GM12878 (cell line): ENCODE measurements at regions not wholly inside any gene's neighbourhood (a gene's known extent, or its start where the extent isn't known, plus 50 kb on each side); places are given as distances from the start of the nearest gene placed in this dataset.

Source experiments
- ATAC-seq: fragments of 200-7000 bp; cut with Tn5 transposase; 3 replicates; pipeline ENCODE4 v1.9.1; 2020; ENCODE audit warnings: mild to moderate bottlenecking, moderate library complexity
- BruUV-seq: library from RNA; stranded (reverse); fragments of 400-500 nt; replicated peaks from 2 replicates; lab custom pipeline; 2021; lab: Mats Ljungman, UMichigan
- CTCF ChIA-PET: fragments of 300-600 bp; sonication (Branson Sonifier 250); formaldehyde crosslinking; extraction: SDS; loops from one replicate; lab custom pipeline; 2021; ENCODE audit warnings: inconsistent platforms; lab: Yijun Ruan, JAX
- POLR2A ChIA-PET: fragments of 350-600 bp; formaldehyde crosslinking; extraction: SDS; loops from one replicate; lab custom pipeline; 2021; ENCODE audit warnings: inconsistent platforms; lab: Charles Lee
- RAD21 ChIA-PET: fragments of 300-600 bp; sonication (Branson Sonifier 250); formaldehyde crosslinking; loops from one replicate; lab custom pipeline; 2023; ENCODE audit warnings: antibody characterized with exemption; ENCODE audit not compliant: unreplicated experiment; lab: Charles Lee
- SMC1A ChIA-PET: fragments of 300-600 bp; sonication (Branson Sonifier 250); formaldehyde crosslinking; loops from one replicate; lab custom pipeline; 2023; ENCODE audit not compliant: unreplicated experiment, uncharacterized antibody; lab: Charles Lee
- DNase-seq: peaks from one replicate; pipeline ENCODE4 v3.0.0-alpha.2; 2011; ENCODE audit warnings: low read depth, low spot score
- FAIRE-seq: peaks from 3 replicates; lab custom pipeline; 2011; peaks lifted over from hg19 to GRCh38; lab: Jason Lieb, UNC
- H2AFZ ChIP-seq: 2 replicates; pipeline ENCODE4 v1.6.0; 2011; ENCODE audit warnings: low read depth, low read length, control low read depth; ENCODE audit not compliant: control insufficient read depth
- H3K27ac ChIP-seq: 2 replicates; pipeline ENCODE4 v1.5.1; 2011; ENCODE audit warnings: control low read depth; ENCODE audit not compliant: control insufficient read depth, insufficient read depth
- H3K27me3 ChIP-seq, 2 experiments: replicated peaks in 1 of 2; 2 replicates each; pipeline versions ENCODE4 v1.6.0 to v1.6.1; 2011; ENCODE audit warnings: low read length in 1 of 2; ENCODE audit not compliant: control insufficient read depth in 2 of 2, insufficient read depth in 2 of 2
- H3K36me3 ChIP-seq, 2 experiments: 2 replicates each; pipeline ENCODE4 v1.5.1; 2011; ENCODE audit warnings: low read length in 1 of 2; ENCODE audit not compliant: control insufficient read depth in 2 of 2, insufficient read depth in 2 of 2
- H3K4me1 ChIP-seq: 2 replicates; pipeline ENCODE4 v1.6.1; 2011; ENCODE audit warnings: mild to moderate bottlenecking, low read length, moderate library complexity, mixed read lengths; ENCODE audit not compliant: control insufficient read depth, insufficient read depth
- H3K4me2 ChIP-seq: 2 replicates; pipeline ENCODE4 v1.6.0; 2011; ENCODE audit warnings: control low read depth; ENCODE audit not compliant: control insufficient read depth, insufficient read depth
- H3K4me3 ChIP-seq: fragments of 200-600 bp; sonication (generic); 2 replicates; pipeline ENCODE4 v1.5.1; 2016
- H3K79me2 ChIP-seq: 2 replicates; pipeline ENCODE4 v1.6.0; 2011; ENCODE audit warnings: low read length; ENCODE audit not compliant: control insufficient read depth, insufficient read depth
- H3K9ac ChIP-seq: 2 replicates; pipeline ENCODE4 v1.8.0; 2011; ENCODE audit warnings: low read length, control low read depth, mixed read lengths; ENCODE audit not compliant: control insufficient read depth, insufficient read depth
- H3K9me3 ChIP-seq: replicated peaks from 3 replicates; pipeline ENCODE4 v1.5.1; 2011; ENCODE audit warnings: mild to moderate bottlenecking, low read length; ENCODE audit not compliant: control insufficient read depth, insufficient read depth
- H4K20me1 ChIP-seq: 2 replicates; pipeline ENCODE4 v1.6.0; 2011; ENCODE audit not compliant: control insufficient read depth, insufficient read depth
- ESRRA ChIP-seq: IDR thresholded peaks from 2 replicates; pipeline ENCODE4 v1.6.1; 2012; ENCODE audit warnings: mild to moderate bottlenecking, low read length, improper control_type of control experiment
- FOS ChIP-seq: IDR thresholded peaks from 3 replicates; pipeline ENCODE4 v1.6.1; 2011; ENCODE audit warnings: borderline replicate concordance; ENCODE audit not compliant: insufficient read length; ENCODE audit errors: extremely low read depth
- NR2C1 ChIP-seq: fragments of 450-650 bp; IDR thresholded peaks from 2 replicates; pipeline ENCODE4 v1.6.1; 2017; ENCODE audit warnings: antibody characterized with exemption, mild to moderate bottlenecking, moderate library complexity
- NR2C2 ChIP-seq: IDR thresholded peaks from 2 replicates; pipeline ENCODE4 v1.6.1; 2011; ENCODE audit warnings: borderline replicate concordance, low read depth; ENCODE audit not compliant: control insufficient read depth, insufficient read length
- PAX5 ChIP-seq: IDR thresholded peaks from 2 replicates; pipeline ENCODE4 v1.6.1; 2011; ENCODE audit warnings: low read depth, low read length, borderline replicate concordance
- POU2F2 ChIP-seq: IDR thresholded peaks from 3 replicates; pipeline ENCODE4 v1.6.1; 2011; ENCODE audit warnings: low read depth, mild to moderate bottlenecking, low read length, borderline replicate concordance
- SUZ12 ChIP-seq: fragments of 200-600 bp; sonication (generic); IDR thresholded peaks from one replicate; pipeline ENCODE4 v1.6.1; 2018; ENCODE audit warnings: antibody characterized with exemption, mild to moderate bottlenecking; ENCODE audit not compliant: unreplicated experiment
- YBX1 ChIP-seq: fragments of 450-650 bp; IDR thresholded peaks from 2 replicates; pipeline ENCODE4 v1.6.1; 2016; ENCODE audit warnings: antibody characterized with exemption
- WGBS: methylation state at CpG from one replicate; pipeline ENCODE4 v1.1.6; 2016; ENCODE audit warnings: low lambda C conversion rate; ENCODE audit not compliant: insufficient replicate concordance, insufficient coverage; ENCODE audit errors: missing lambda C conversion rate; 5-methylcytosine and 5-hydroxymethylcytosine counted together
- in situ Hi-C: fragments of 300-500 bp; cut with MboI; formaldehyde crosslinking; loops from 9 replicates; pipeline ENCODE4 v1.14.3; 2018; ENCODE audit warnings: mixed read lengths
- intact Hi-C: fragments of 100-400 bp; cut with micrococcal nuclease; formaldehyde crosslinking; loops from one replicate; pipeline ENCODE4 v1.14.2; 2022; ENCODE audit not compliant: unreplicated experiment
- TF ChIP-seq, protein P1 (sequence below): fragments of 450-650 bp; IDR thresholded peaks from 2 replicates; pipeline ENCODE4 v1.6.1; 2016; ENCODE audit warnings: mild to moderate bottlenecking, moderate library complexity, borderline replicate concordance
- TF ChIP-seq, protein P2 (sequence below): fragments of 450-650 bp; IDR thresholded peaks from 2 replicates; pipeline ENCODE4 v1.6.1; 2017; ENCODE audit warnings: mild to moderate bottlenecking
- TF ChIP-seq, protein P3 (sequence below): fragments of 450-650 bp; conservative IDR thresholded peaks from 2 replicates; pipeline ENCODE4 v1.6.1; 2017; ENCODE audit warnings: mild to moderate bottlenecking, moderate library complexity
- TF ChIP-seq, protein P4 (sequence below): fragments of 450-650 bp; IDR thresholded peaks from 2 replicates; pipeline ENCODE4 v1.6.1; 2017; ENCODE audit warnings: mild to moderate bottlenecking, moderate library complexity

DNA sequence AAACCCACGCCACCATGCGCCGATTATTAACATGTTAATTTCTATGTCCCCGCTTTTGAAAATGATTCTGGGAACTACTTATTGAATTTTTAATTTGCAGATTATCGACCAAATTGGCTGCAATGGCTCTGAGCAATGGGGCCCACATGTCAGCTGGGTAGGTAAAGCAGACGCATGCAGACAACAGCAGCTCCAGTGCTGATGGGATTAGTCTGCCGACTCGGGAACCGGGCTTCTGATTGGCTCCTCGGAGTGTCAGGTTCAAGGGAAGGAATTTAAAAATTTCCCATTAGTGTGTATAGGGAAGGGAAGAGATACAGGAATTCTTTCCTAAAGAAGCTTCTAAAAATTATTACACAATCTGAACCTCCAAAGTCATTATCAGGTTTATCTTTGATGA lies 77.4 kb upstream of the PPARGC1A start:
- H3K9ac ChIP-seq, result no peak overlapping the region
- POLR2A ChIA-PET, result no interaction called here
- RAD21 ChIA-PET, result no interaction called here
- no peak overlapping the region for H3K27ac ChIP-seq
- CTCF ChIA-PET, result interaction anchor here (1.2 kb wide), 1 partner anchor 16 kb away, joined by 3 read pairs; no protein-coding TSS in a partner anchor
- no peaks in the 10 kb centered on the region; a peak in 1 of 4 replicates for H3K27me3 ChIP-seq
- DNase-seq (no peak), ATAC-seq (no peak), FAIRE-seq (no peak)
- H3K36me3 ChIP-seq, result no peaks in the 10 kb centered on the region
- no peaks in the 10 kb centered on the region for H3K4me1 ChIP-seq
- 71% methylated on average over 10 of the region's 10 CpGs for WGBS
- BruUV-seq, result no TSS peak
- no peaks in the 10 kb centered on the region for H3K79me2 ChIP-seq
- no peak overlapping the region for H3K4me3 ChIP-seq
- no peaks in the 10 kb centered on the region for H3K9me3 ChIP-seq
- in situ Hi-C loops, result no loop called here
- intact Hi-C loops, result no loop called here
- H2AFZ ChIP-seq, result no peak overlapping the region
- H3K4me2 ChIP-seq, result no peak overlapping the region
- SMC1A ChIA-PET, result no interaction called here
- H4K20me1 ChIP-seq, result no peaks in the 10 kb centered on the region
- TF ChIP-seq ESRRA (no peak), YBX1 (no peak), PAX5 (no peak), NR2C1 (no peak), NR2C2 (no peak), POU2F2 (no peak), FOS (no peak), SUZ12 (no peak)
- TF ChIP-seq, protein P1, sequence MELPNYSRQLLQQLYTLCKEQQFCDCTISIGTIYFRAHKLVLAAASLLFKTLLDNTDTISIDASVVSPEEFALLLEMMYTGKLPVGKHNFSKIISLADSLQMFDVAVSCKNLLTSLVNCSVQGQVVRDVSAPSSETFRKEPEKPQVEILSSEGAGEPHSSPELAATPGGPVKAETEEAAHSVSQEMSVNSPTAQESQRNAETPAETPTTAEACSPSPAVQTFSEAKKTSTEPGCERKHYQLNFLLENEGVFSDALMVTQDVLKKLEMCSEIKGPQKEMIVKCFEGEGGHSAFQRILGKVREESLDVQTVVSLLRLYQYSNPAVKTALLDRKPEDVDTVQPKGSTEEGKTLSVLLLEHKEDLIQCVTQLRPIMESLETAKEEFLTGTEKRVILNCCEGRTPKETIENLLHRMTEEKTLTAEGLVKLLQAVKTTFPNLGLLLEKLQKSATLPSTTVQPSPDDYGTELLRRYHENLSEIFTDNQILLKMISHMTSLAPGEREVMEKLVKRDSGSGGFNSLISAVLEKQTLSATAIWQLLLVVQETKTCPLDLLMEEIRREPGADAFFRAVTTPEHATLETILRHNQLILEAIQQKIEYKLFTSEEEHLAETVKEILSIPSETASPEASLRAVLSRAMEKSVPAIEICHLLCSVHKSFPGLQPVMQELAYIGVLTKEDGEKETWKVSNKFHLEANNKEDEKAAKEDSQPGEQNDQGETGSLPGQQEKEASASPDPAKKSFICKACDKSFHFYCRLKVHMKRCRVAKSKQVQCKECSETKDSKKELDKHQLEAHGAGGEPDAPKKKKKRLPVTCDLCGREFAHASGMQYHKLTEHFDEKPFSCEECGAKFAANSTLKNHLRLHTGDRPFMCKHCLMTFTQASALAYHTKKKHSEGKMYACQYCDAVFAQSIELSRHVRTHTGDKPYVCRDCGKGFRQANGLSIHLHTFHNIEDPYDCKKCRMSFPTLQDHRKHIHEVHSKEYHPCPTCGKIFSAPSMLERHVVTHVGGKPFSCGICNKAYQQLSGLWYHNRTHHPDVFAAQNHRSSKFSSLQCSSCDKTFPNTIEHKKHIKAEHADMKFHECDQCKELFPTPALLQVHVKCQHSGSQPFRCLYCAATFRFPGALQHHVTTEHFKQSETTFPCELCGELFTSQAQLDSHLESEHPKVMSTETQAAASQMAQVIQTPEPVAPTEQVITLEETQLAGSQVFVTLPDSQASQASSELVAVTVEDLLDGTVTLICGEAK, result no peak
- TF ChIP-seq, protein P2, sequence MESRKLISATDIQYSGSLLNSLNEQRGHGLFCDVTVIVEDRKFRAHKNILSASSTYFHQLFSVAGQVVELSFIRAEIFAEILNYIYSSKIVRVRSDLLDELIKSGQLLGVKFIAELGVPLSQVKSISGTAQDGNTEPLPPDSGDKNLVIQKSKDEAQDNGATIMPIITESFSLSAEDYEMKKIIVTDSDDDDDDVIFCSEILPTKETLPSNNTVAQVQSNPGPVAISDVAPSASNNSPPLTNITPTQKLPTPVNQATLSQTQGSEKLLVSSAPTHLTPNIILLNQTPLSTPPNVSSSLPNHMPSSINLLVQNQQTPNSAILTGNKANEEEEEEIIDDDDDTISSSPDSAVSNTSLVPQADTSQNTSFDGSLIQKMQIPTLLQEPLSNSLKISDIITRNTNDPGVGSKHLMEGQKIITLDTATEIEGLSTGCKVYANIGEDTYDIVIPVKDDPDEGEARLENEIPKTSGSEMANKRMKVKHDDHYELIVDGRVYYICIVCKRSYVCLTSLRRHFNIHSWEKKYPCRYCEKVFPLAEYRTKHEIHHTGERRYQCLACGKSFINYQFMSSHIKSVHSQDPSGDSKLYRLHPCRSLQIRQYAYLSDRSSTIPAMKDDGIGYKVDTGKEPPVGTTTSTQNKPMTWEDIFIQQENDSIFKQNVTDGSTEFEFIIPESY, result no peak
- TF ChIP-seq, protein P3, sequence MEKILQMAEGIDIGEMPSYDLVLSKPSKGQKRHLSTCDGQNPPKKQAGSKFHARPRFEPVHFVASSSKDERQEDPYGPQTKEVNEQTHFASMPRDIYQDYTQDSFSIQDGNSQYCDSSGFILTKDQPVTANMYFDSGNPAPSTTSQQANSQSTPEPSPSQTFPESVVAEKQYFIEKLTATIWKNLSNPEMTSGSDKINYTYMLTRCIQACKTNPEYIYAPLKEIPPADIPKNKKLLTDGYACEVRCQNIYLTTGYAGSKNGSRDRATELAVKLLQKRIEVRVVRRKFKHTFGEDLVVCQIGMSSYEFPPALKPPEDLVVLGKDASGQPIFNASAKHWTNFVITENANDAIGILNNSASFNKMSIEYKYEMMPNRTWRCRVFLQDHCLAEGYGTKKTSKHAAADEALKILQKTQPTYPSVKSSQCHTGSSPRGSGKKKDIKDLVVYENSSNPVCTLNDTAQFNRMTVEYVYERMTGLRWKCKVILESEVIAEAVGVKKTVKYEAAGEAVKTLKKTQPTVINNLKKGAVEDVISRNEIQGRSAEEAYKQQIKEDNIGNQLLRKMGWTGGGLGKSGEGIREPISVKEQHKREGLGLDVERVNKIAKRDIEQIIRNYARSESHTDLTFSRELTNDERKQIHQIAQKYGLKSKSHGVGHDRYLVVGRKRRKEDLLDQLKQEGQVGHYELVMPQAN, result no peak
- TF ChIP-seq, protein P4, sequence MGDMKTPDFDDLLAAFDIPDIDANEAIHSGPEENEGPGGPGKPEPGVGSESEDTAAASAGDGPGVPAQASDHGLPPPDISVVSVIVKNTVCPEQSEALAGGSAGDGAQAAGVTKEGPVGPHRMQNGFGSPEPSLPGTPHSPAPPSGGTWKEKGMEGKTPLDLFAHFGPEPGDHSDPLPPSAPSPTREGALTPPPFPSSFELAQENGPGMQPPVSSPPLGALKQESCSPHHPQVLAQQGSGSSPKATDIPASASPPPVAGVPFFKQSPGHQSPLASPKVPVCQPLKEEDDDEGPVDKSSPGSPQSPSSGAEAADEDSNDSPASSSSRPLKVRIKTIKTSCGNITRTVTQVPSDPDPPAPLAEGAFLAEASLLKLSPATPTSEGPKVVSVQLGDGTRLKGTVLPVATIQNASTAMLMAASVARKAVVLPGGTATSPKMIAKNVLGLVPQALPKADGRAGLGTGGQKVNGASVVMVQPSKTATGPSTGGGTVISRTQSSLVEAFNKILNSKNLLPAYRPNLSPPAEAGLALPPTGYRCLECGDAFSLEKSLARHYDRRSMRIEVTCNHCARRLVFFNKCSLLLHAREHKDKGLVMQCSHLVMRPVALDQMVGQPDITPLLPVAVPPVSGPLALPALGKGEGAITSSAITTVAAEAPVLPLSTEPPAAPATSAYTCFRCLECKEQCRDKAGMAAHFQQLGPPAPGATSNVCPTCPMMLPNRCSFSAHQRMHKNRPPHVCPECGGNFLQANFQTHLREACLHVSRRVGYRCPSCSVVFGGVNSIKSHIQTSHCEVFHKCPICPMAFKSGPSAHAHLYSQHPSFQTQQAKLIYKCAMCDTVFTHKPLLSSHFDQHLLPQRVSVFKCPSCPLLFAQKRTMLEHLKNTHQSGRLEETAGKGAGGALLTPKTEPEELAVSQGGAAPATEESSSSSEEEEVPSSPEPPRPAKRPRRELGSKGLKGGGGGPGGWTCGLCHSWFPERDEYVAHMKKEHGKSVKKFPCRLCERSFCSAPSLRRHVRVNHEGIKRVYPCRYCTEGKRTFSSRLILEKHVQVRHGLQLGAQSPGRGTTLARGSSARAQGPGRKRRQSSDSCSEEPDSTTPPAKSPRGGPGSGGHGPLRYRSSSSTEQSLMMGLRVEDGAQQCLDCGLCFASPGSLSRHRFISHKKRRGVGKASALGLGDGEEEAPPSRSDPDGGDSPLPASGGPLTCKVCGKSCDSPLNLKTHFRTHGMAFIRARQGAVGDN, result no peak
